ENCODE measurements at regions not wholly inside any gene's neighbourhood (a gene's known extent, or its start where the extent isn't known, plus 50 kb on each side); places are given as distances from the start of the nearest gene placed in this dataset.
"Not testable (repeated sequence)": the region's sequence is repeated elsewhere in the genome, so short reads cannot be mapped to it uniquely, and the experiment has no call there.

- no peak for DNase-seq
Observed at GRCh38 chr9:99491408-99492158, 269.5 kb downstream of the SEC61B start.

- DNase-seq, result no peak
Observed at GRCh38 chr9:99497641-99498040, 275.6 kb downstream of the SEC61B start.

GRCh38 chr9:99498979-99499378 is 276.9 kb downstream of the SEC61B start:
- not testable (repeated sequence) for DNase-seq

- DNase-seq, result no peak
Observed at GRCh38 chr9:99505936-99506335, 283.9 kb downstream of the SEC61B start.

GRCh38 chr9:99506747-99507348 is 284.8 kb downstream of the SEC61B start:
- no peak for DNase-seq

- DNase-seq, result no peak
Observed at GRCh38 chr9:99509065-99509745, 287.1 kb downstream of the SEC61B start.

- no peak for DNase-seq
Observed at GRCh38 chr9:99509900-99510535, 287.9 kb downstream of the SEC61B start.

- no peak for DNase-seq
Observed at GRCh38 chr9:99511723-99512122, 289.6 kb downstream of the SEC61B start.

GRCh38 chr9:99513441-99514112 is 291.5 kb downstream of the SEC61B start:
- no peak for DNase-seq

- no peak for DNase-seq
Observed at GRCh38 chr9:99515093-99515492, 293.0 kb downstream of the SEC61B start.

- DNase-seq, result no peak
Observed at GRCh38 chr9:99515895-99516656, 294.0 kb downstream of the SEC61B start.

GRCh38 chr9:99516657-99517049 is 294.6 kb downstream of the SEC61B start:
- no peak for DNase-seq

GRCh38 chr9:99523838-99524237 is 297.8 kb upstream of the NR4A3 start:
- DNase-seq, result no peak

- no peak for DNase-seq
Observed at GRCh38 chr9:99531313-99531712, 290.4 kb upstream of the NR4A3 start.

GRCh38 chr9:99533421-99533820 is 288.3 kb upstream of the NR4A3 start:
- no peak for DNase-seq

GRCh38 chr9:99537996-99538395 is 283.7 kb upstream of the NR4A3 start:
- no peak for DNase-seq

GRCh38 chr9:99544526-99544925 is 277.2 kb upstream of the NR4A3 start:
- DNase-seq, result no peak

GRCh38 chr9:99549441-99549840 is 272.2 kb upstream of the NR4A3 start:
- no peak for DNase-seq

GRCh38 chr9:99555792-99556191 is 265.9 kb upstream of the NR4A3 start:
- DNase-seq, result no peak

- no peak for DNase-seq
Observed at GRCh38 chr9:99556998-99557397, 264.7 kb upstream of the NR4A3 start.

- no peak for DNase-seq
Observed at GRCh38 chr9:99557816-99558215, 263.9 kb upstream of the NR4A3 start.

GRCh38 chr9:99559776-99560175 is 261.9 kb upstream of the NR4A3 start:
- no peak for DNase-seq
